ENCODE measurements at regions not wholly inside any gene's neighbourhood (a gene's known extent, or its start where the extent isn't known, plus 50 kb on each side); places are given as distances from the start of the nearest gene placed in this dataset.
"Not testable (repeated sequence)": the region's sequence is repeated elsewhere in the genome, so short reads cannot be mapped to it uniquely, and the experiment has no call there.

- CTCF ChIA-PET (ENCODE audit: partially characterized antibody), result no interaction called here
- intact Hi-C loops (cut with micrococcal nuclease), result no loop called here
- H3K27ac Mint-ChIP-seq, result no peak overlapping the region
Observed at GRCh38 chr1:19024532-19024931, 68.1 kb upstream of the IFFO2 start.

GRCh38 chr1:19023787-19024186 lies 67.3 kb upstream of the IFFO2 start:
- no peaks in the 10 kb centered on the region for H3K9me3 ChIP-seq (ENCODE audit: control insufficient read depth in 1 of 2, low read length in 2 of 2)
- no peak overlapping the region for H3K4me3 ChIP-seq (ENCODE audit: low read length in 2 of 2)
- intact Hi-C loops (cut with micrococcal nuclease), result no loop called here
- no peak for DNase-seq
- H3K27me3 ChIP-seq (ENCODE audit: insufficient read depth, low read length), result no peaks in the 10 kb centered on the region
- Mint-ChIP-seq H3K4me3 (no peak overlapping the region), H3K27me3 (peaks cover 8 to 10% of the 10 kb centered on the region in 2 donors), H3K36me3 (peaks cover 0 to 6% of the 10 kb centered on the region in 2 donors), H3K9me3 (peaks cover 0 to 15% (median 7%) of the 10 kb centered on the region in 8 donors), H3K27ac (no peak overlapping the region), H3K4me1 (peaks cover 0 to 9% (median 3%) of the 10 kb centered on the region in 4 donors)
- POLR2A ChIA-PET (ENCODE audit: partially characterized antibody), result no interaction called here
- no peak overlapping the region for H3K27ac ChIP-seq (ENCODE audit: low read depth, low read length)
- H3K4me1 ChIP-seq (ENCODE audit: insufficient read depth, low read length), result no peaks in the 10 kb centered on the region
- H3K36me3 ChIP-seq (ENCODE audit: insufficient read depth, low read length), result no peaks in the 10 kb centered on the region
- CTCF ChIA-PET (ENCODE audit: partially characterized antibody), result no interaction called here

More at GRCh38 chr1:19024532-19024931, 68.1 kb upstream of the IFFO2 start:
- DNase-seq, result no peak
- H3K27me3 ChIP-seq (ENCODE audit: insufficient read depth, low read length), result no peaks in the 10 kb centered on the region
- no peaks in the 10 kb centered on the region for H3K4me1 ChIP-seq (ENCODE audit: insufficient read depth, low read length)
- no peak overlapping the region for H3K4me3 ChIP-seq (ENCODE audit: low read length in 2 of 2)
- H3K36me3 Mint-ChIP-seq, result peaks cover 0 to 6% of the 10 kb centered on the region in 2 donors
- peaks cover 0 to 9% (median 3%) of the 10 kb centered on the region in 4 donors for H3K4me1 Mint-ChIP-seq
- H3K9me3 Mint-ChIP-seq, result peaks cover 0 to 15% (median 7%) of the 10 kb centered on the region in 8 donors
- H3K36me3 ChIP-seq (ENCODE audit: insufficient read depth, low read length), result no peaks in the 10 kb centered on the region
- H3K27me3 Mint-ChIP-seq, result peaks cover 6 to 8% of the 10 kb centered on the region in 2 donors
- no peak overlapping the region for H3K27ac ChIP-seq (ENCODE audit: low read depth, low read length)
- H3K9me3 ChIP-seq (ENCODE audit: control insufficient read depth in 1 of 2, low read length in 2 of 2), result no peaks in the 10 kb centered on the region
- peak overlapping the region in 1 of 8 donors; percentile 28 for H3K4me3 Mint-ChIP-seq
- POLR2A ChIA-PET (ENCODE audit: partially characterized antibody), result no interaction called here

GRCh38 chr1:19021845-19022244 lies 65.4 kb upstream of the IFFO2 start:
- Mint-ChIP-seq H3K36me3 (peaks cover 0 to 6% of the 10 kb centered on the region in 2 donors), H3K4me1 (peaks cover 0 to under 1% (median 0%) of the 10 kb centered on the region in 4 donors), H3K27ac (no peak overlapping the region), H3K4me3 (no peak overlapping the region), H3K27me3 (peaks cover 6 to 10% of the 10 kb centered on the region in 2 donors), H3K9me3 (peaks cover 0 to 15% (median 7%) of the 10 kb centered on the region in 8 donors)
- Histone ChIP-seq H3K4me1 (ENCODE audit: insufficient read depth, low read length) (no peaks in the 10 kb centered on the region), H3K4me3 (ENCODE audit: low read length in 2 of 2) (no peak overlapping the region), H3K36me3 (ENCODE audit: insufficient read depth, low read length) (no peaks in the 10 kb centered on the region), H3K27ac (ENCODE audit: low read depth, low read length) (no peak overlapping the region), H3K9me3 (ENCODE audit: control insufficient read depth in 1 of 2, low read length in 2 of 2) (no peaks in the 10 kb centered on the region), H3K27me3 (ENCODE audit: insufficient read depth, low read length) (no peaks in the 10 kb centered on the region)
- DNase-seq, result no peak
- intact Hi-C loops (cut with micrococcal nuclease), result no loop called here
- ChIA-PET CTCF (ENCODE audit: partially characterized antibody) (no interaction called here), POLR2A (ENCODE audit: partially characterized antibody) (no interaction called here)

GRCh38 chr1:19019288-19019687 lies 62.8 kb upstream of the IFFO2 start:
- H3K4me1 Mint-ChIP-seq; H3K36me3 Mint-ChIP-seq; H3K9me3 ChIP-seq (ENCODE audit: control insufficient read depth in 1 of 2, low read length in 2 of 2); H3K36me3 ChIP-seq (ENCODE audit: insufficient read depth, low read length); intact Hi-C loops (cut with micrococcal nuclease); H3K27me3 ChIP-seq (ENCODE audit: insufficient read depth, low read length); POLR2A ChIA-PET (ENCODE audit: partially characterized antibody); H3K4me3 ChIP-seq (ENCODE audit: low read length in 2 of 2); H3K4me1 ChIP-seq (ENCODE audit: insufficient read depth, low read length); H3K27me3 Mint-ChIP-seq; CTCF ChIA-PET (ENCODE audit: partially characterized antibody); H3K27ac ChIP-seq (ENCODE audit: low read depth, low read length); DNase-seq; H3K9me3 Mint-ChIP-seq; H3K4me3 Mint-ChIP-seq; H3K27ac Mint-ChIP-seq: not testable (repeated sequence)

GRCh38 chr1:19015476-19015875 lies 59.0 kb upstream of the IFFO2 start:
- intact Hi-C loops (cut with micrococcal nuclease), result no loop called here
- peaks cover 0 to 3% (median 0%) of the 10 kb centered on the region in 8 donors for H3K9me3 Mint-ChIP-seq
- POLR2A ChIA-PET (ENCODE audit: partially characterized antibody), result no interaction called here

DNA sequence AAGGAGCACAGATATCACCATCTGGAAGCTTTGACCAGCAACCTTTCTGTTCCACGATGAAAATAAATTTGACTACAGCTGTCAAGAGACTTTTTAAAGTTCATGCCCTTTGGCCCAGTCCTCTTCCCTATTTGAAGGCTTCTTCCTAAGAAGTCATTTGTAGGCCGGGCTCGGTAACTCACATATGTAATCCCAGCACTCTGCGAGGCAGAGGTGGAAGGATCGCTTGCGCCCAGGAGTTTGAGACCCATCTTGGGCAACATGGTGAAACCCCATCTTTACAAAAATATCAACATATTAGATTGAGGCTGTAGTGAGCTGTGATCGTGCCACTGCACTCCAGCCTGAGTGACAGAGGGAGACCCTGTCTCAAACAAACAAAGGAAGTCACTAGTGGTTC lies 58.3 kb upstream of the IFFO2 start:
- peaks cover 18% of the 10 kb centered on the region for H3K4me1 ChIP-seq (ENCODE audit: insufficient read depth, low read length)
- peaks cover 15 to 26% (median 18%) of the 10 kb centered on the region in 4 donors for H3K4me1 Mint-ChIP-seq
- H3K4me3 ChIP-seq (ENCODE audit: low read length in 2 of 2), result no peak overlapping the region
- H3K27ac Mint-ChIP-seq, result no peak overlapping the region
- peaks cover 0 to 3% (median 0%) of the 10 kb centered on the region in 8 donors for H3K9me3 Mint-ChIP-seq
- no peaks in the 10 kb centered on the region for H3K36me3 ChIP-seq (ENCODE audit: insufficient read depth, low read length)
- CTCF ChIA-PET (ENCODE audit: partially characterized antibody), result no interaction called here
- no peak for DNase-seq
- POLR2A ChIA-PET (ENCODE audit: partially characterized antibody), result no interaction called here
- H3K36me3 Mint-ChIP-seq, result no peaks in the 10 kb centered on the region
- H3K27me3 Mint-ChIP-seq, result peaks cover 2 to 4% of the 10 kb centered on the region in 2 donors
- intact Hi-C loops (cut with micrococcal nuclease), result no loop called here
- H3K9me3 ChIP-seq (ENCODE audit: control insufficient read depth in 1 of 2, low read length in 2 of 2), result no peaks in the 10 kb centered on the region
- no peaks in the 10 kb centered on the region for H3K27me3 ChIP-seq (ENCODE audit: insufficient read depth, low read length)
- H3K4me3 Mint-ChIP-seq, result no peak overlapping the region
- no peak overlapping the region for H3K27ac ChIP-seq (ENCODE audit: low read depth, low read length)

More at GRCh38 chr1:19015476-19015875, 59.0 kb upstream of the IFFO2 start:
- no peak overlapping the region for H3K4me3 Mint-ChIP-seq
- CTCF ChIA-PET (ENCODE audit: partially characterized antibody), result no interaction called here
- no peak overlapping the region for H3K27ac Mint-ChIP-seq
- Histone ChIP-seq H3K4me1 (ENCODE audit: insufficient read depth, low read length) (peaks cover 14% of the 10 kb centered on the region), H3K27ac (ENCODE audit: low read depth, low read length) (no peak overlapping the region), H3K9me3 (ENCODE audit: control insufficient read depth in 1 of 2, low read length in 2 of 2) (no peaks in the 10 kb centered on the region), H3K27me3 (ENCODE audit: insufficient read depth, low read length) (no peaks in the 10 kb centered on the region), H3K4me3 (ENCODE audit: low read length in 2 of 2) (no peak overlapping the region), H3K36me3 (ENCODE audit: insufficient read depth, low read length) (no peaks in the 10 kb centered on the region)
- H3K4me1 Mint-ChIP-seq, result peaks cover 13 to 19% (median 14%) of the 10 kb centered on the region in 4 donors
- H3K27me3 Mint-ChIP-seq, result peaks cover 4 to 6% of the 10 kb centered on the region in 2 donors
- no peaks in the 10 kb centered on the region for H3K36me3 Mint-ChIP-seq
- DNase-seq, result no peak

- no peak overlapping the region for H3K27ac Mint-ChIP-seq
- Histone ChIP-seq H3K27me3 (ENCODE audit: insufficient read depth, low read length) (no peaks in the 10 kb centered on the region), H3K36me3 (ENCODE audit: insufficient read depth, low read length) (no peaks in the 10 kb centered on the region), H3K27ac (ENCODE audit: low read depth, low read length) (no peak overlapping the region), H3K4me3 (ENCODE audit: low read length in 2 of 2) (no peak overlapping the region), H3K4me1 (ENCODE audit: insufficient read depth, low read length) (peaks cover 18% of the 10 kb centered on the region), H3K9me3 (ENCODE audit: control insufficient read depth in 1 of 2, low read length in 2 of 2) (no peaks in the 10 kb centered on the region)
- DNase-seq, result no peak
- no peaks in the 10 kb centered on the region for H3K9me3 Mint-ChIP-seq
- CTCF ChIA-PET (ENCODE audit: partially characterized antibody), result no interaction called here
- H3K4me3 Mint-ChIP-seq, result no peak overlapping the region
- H3K36me3 Mint-ChIP-seq, result no peaks in the 10 kb centered on the region
- intact Hi-C loops (cut with micrococcal nuclease), result no loop called here
- no peaks in the 10 kb centered on the region for H3K27me3 Mint-ChIP-seq
- H3K4me1 Mint-ChIP-seq, result peaks cover 15 to 27% (median 18%) of the 10 kb centered on the region in 4 donors
- POLR2A ChIA-PET (ENCODE audit: partially characterized antibody), result no interaction called here
Observed at GRCh38 chr1:19013826-19014548, 57.5 kb upstream of the IFFO2 start.
